ENCODE measurements at regions not wholly inside any gene's neighbourhood (a gene's known extent, or its start where the extent isn't known, plus 50 kb on each side); places are given as distances from the start of the nearest gene placed in this dataset.
"Not testable (repeated sequence)": the region's sequence is repeated elsewhere in the genome, so short reads cannot be mapped to it uniquely, and the experiment has no call there.

GRCh38 chrX:140447150-140447549 lies 57.7 kb downstream of the SOX3 start:
- DNase-seq, result no peak

GRCh38 chrX:140440876-140441275 lies 64.0 kb downstream of the SOX3 start:
- DNase-seq, result no peak

GRCh38 chrX:140439476-140439875 lies 65.4 kb downstream of the SOX3 start:
- no peak for DNase-seq

GRCh38 chrX:140434347-140434746 lies 70.5 kb downstream of the SOX3 start:
- no peak for DNase-seq

GRCh38 chrX:140433582-140433981 lies 71.3 kb downstream of the SOX3 start:
- no peak for DNase-seq

GRCh38 chrX:140432346-140433175 lies 72.3 kb downstream of the SOX3 start:
- no peak for DNase-seq

- DNase-seq, result no peak
Observed at GRCh38 chrX:140431521-140431920, 73.3 kb downstream of the SOX3 start.

GRCh38 chrX:140425712-140426395 lies 79.0 kb downstream of the SOX3 start:
- DNase-seq, result no peak

GRCh38 chrX:140422501-140422900 lies 82.4 kb downstream of the SOX3 start:
- DNase-seq, result no peak

- not testable (repeated sequence) for DNase-seq
Observed at GRCh38 chrX:140402131-140402530, 102.7 kb downstream of the SOX3 start.

- not testable (repeated sequence) for DNase-seq
Observed at GRCh38 chrX:140396326-140396725, 108.5 kb downstream of the SOX3 start.

- DNase-seq, result no peak
Observed at GRCh38 chrX:140393507-140393906, 111.4 kb downstream of the SOX3 start.

- DNase-seq, result no peak
Observed at GRCh38 chrX:140391313-140391712, 113.6 kb downstream of the SOX3 start.

GRCh38 chrX:140389331-140389730 lies 115.5 kb downstream of the SOX3 start:
- DNase-seq, result no peak

- DNase-seq, result no peak
Observed at GRCh38 chrX:140362861-140363260, 142.0 kb downstream of the SOX3 start.

- no peak for DNase-seq
Observed at GRCh38 chrX:140360924-140361323, 143.9 kb downstream of the SOX3 start.

- DNase-seq, result no peak
Observed at GRCh38 chrX:140360284-140360683, 144.6 kb downstream of the SOX3 start.

GRCh38 chrX:140355922-140356321 lies 148.9 kb downstream of the SOX3 start:
- DNase-seq, result peak in 1 of 4 experiments; percentile 1

GRCh38 chrX:140355429-140355828 lies 149.4 kb downstream of the SOX3 start:
- no peak for DNase-seq

GRCh38 chrX:140354431-140355120 lies 150.3 kb downstream of the SOX3 start:
- no peak for DNase-seq

- DNase-seq, result no peak
Observed at GRCh38 chrX:140346729-140347128, 158.1 kb downstream of the SOX3 start.

GRCh38 chrX:140343226-140343868 lies 161.5 kb downstream of the SOX3 start:
- DNase-seq, result no peak

- no peak for DNase-seq
Observed at GRCh38 chrX:140342410-140342809, 162.5 kb downstream of the SOX3 start.
